ENCODE measurements at regions not wholly inside any gene's neighbourhood (a gene's known extent, or its start where the extent isn't known, plus 50 kb on each side); places are given as distances from the start of the nearest gene placed in this dataset.

DNA sequence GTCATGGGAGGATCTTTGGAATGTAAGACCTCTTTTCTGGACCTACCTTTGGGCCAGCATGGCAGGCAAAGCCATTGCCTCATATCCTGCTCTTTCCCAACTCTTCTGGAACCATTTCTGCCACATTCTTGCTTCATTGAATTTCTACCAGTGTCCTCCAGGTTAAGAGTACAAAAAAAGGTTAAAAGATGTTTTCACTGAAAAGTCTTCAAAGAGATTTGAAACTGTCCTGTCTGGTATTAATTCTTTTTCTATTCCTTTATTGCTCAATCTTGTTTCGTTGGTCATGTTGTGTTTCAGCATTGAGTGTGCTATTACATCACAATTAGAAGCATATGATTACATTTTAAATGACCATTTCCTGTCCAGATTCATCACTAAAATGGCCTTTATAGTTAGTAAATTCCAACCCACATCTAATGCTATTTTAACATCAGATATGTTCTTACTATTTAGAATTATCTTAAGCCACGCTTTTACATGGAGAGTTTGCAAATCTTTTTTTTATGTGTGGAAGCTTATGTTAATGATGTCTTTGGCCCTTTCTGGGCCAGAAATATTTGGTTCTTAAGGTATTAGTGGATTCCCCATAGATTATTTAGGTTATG is 450.9 kb downstream of the GJA1 start:
- Histone ChIP-seq H3K27ac (ENCODE audit: low read depth in 1 of 2, low read length in 2 of 2) (no peak overlapping the region), H3K4me3 (ENCODE audit: low read depth in 1 of 3, low read length in 3 of 3) (no peak overlapping the region), H3K9ac (ENCODE audit: low read depth in 1 of 2, low read length in 2 of 2) (no peak overlapping the region), H3K4me1 (ENCODE audit: control insufficient read depth in 4 of 4, insufficient read depth in 4 of 4, low read length in 3 of 4) (no peaks in the 10 kb centered on the region), H3K9me3 (ENCODE audit: control insufficient read depth in 4 of 4, low read length in 3 of 4) (no peaks in the 10 kb centered on the region), H3K36me3 (ENCODE audit: control insufficient read depth in 4 of 4, insufficient read depth in 3 of 4, low read depth in 1 of 4, low read length in 3 of 4) (no peaks in the 10 kb centered on the region), H3K27me3 (ENCODE audit: control insufficient read depth in 4 of 4, insufficient read depth in 4 of 4, low read length in 3 of 4) (no peaks in the 10 kb centered on the region)
- WGBS, result 63% methylated on average over 2 of the region's 2 CpGs
- no peak for DNase-seq (ENCODE audit: low spot score)
- TF ChIP-seq NR2F2 (IDR thresholded peaks at IDR 0.05) (no peak), YY1 (IDR thresholded peaks at IDR 0.05) (no peak), TAF1 (conservative IDR thresholded peaks at IDR 0.05) (no peak), MAX (IDR thresholded peaks at IDR 0.05) (no peak), FOXA1 (IDR thresholded peaks at IDR 0.05) (no peak), SP1 (IDR thresholded peaks at IDR 0.05) (no peak), FOXA2 (IDR thresholded peaks at IDR 0.05) (no peak), EGR1 (IDR thresholded peaks at IDR 0.05; ENCODE audit: low read depth in 2 of 2) (no peak), CTCF (IDR thresholded peaks at IDR 0.05; ENCODE audit: low read depth, low read length, missing input control) (no peak), ZBTB33 (IDR thresholded peaks at IDR 0.05) (no peak), RXRA (IDR thresholded peaks at IDR 0.05) (no peak), RAD21 (IDR thresholded peaks at IDR 0.05) (no peak), JUND (IDR thresholded peaks at IDR 0.05) (no peak), HNF4A (conservative IDR thresholded peaks at IDR 0.05) (no peak), HNF4G (IDR thresholded peaks at IDR 0.05) (no peak), GABPA (IDR thresholded peaks at IDR 0.05 in 1 of 2, conservative IDR thresholded peaks at IDR 0.05 in 1 of 2) (no peak), REST (IDR thresholded peaks at IDR 0.05) (no peak)
- TF ChIP-seq, protein P1, sequence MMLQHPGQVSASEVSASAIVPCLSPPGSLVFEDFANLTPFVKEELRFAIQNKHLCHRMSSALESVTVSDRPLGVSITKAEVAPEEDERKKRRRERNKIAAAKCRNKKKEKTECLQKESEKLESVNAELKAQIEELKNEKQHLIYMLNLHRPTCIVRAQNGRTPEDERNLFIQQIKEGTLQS (IDR thresholded peaks at IDR 0.05), result no peak

Measured in liver (tissue), 8 donors.